Femur (tissue), 1 donor: ENCODE measurements at regions not wholly inside any gene's neighbourhood (a gene's known extent, or its start where the extent isn't known, plus 50 kb on each side); places are given as distances from the start of the nearest gene placed in this dataset.
"Not testable (repeated sequence)": the region's sequence is repeated elsewhere in the genome, so short reads cannot be mapped to it uniquely, and the experiment has no call there.

Experiments
- DNase-seq: peaks from one replicate; pipeline ENCODE4 v3.0.0-alpha.2; 2017

- DNase-seq, result not testable (repeated sequence)
These were observed 167.0 kb downstream of the FOXD2 start for GRCh38 chr1:47604869-47605268.

GRCh38 chr1:47608296-47608875, 170.5 kb downstream of the FOXD2 start:
- DNase-seq, result no peak

GRCh38 chr1:47611992-47612391, 174.1 kb downstream of the FOXD2 start:
- peak; percentile 8 for DNase-seq

GRCh38 chr1:47612819-47613218, 175.0 kb downstream of the FOXD2 start:
- DNase-seq, result no peak

GRCh38 chr1:47616036-47616435, 178.2 kb downstream of the FOXD2 start:
- DNase-seq, result no peak

- DNase-seq, result no peak
These were observed 179.1 kb downstream of the FOXD2 start for GRCh38 chr1:47616906-47617305.

- no peak for DNase-seq
These were observed 179.8 kb downstream of the FOXD2 start for GRCh38 chr1:47617381-47618221.

GRCh38 chr1:47618222-47618720, 180.4 kb downstream of the FOXD2 start:
- DNase-seq, result no peak

- DNase-seq, result no peak
These were observed 181.0 kb downstream of the FOXD2 start for GRCh38 chr1:47618830-47619229.

GRCh38 chr1:47621483-47621882, 183.6 kb downstream of the FOXD2 start:
- DNase-seq, result no peak

GRCh38 chr1:47621977-47622376, 184.1 kb downstream of the FOXD2 start:
- no peak for DNase-seq

GRCh38 chr1:47622776-47623556, 185.1 kb downstream of the FOXD2 start:
- DNase-seq, result no peak

GRCh38 chr1:47623557-47623940, 185.7 kb downstream of the FOXD2 start:
- no peak for DNase-seq

GRCh38 chr1:47624531-47624930, 186.7 kb downstream of the FOXD2 start:
- DNase-seq, result no peak

- no peak for DNase-seq
These were observed 189.2 kb downstream of the FOXD2 start for GRCh38 chr1:47627016-47627415.

- DNase-seq, result peak; percentile 43
These were observed 189.9 kb downstream of the FOXD2 start for GRCh38 chr1:47627471-47628370.

GRCh38 chr1:47629201-47629600, 191.4 kb downstream of the FOXD2 start:
- DNase-seq, result no peak

GRCh38 chr1:47630346-47630745, 192.5 kb downstream of the FOXD2 start:
- DNase-seq, result peak; percentile 10

GRCh38 chr1:47631411-47631995, 193.7 kb downstream of the FOXD2 start:
- no peak for DNase-seq

- DNase-seq, result no peak
These were observed 197.3 kb downstream of the FOXD2 start for GRCh38 chr1:47635111-47635510.

GRCh38 chr1:47635597-47635996, 197.8 kb downstream of the FOXD2 start:
- DNase-seq, result no peak

GRCh38 chr1:47637111-47637685, 199.4 kb downstream of the FOXD2 start:
- peak; percentile 36 for DNase-seq
